HG03354 (cell line): ENCODE measurements at regions not wholly inside any gene's neighbourhood (a gene's known extent, or its start where the extent isn't known, plus 50 kb on each side); places are given as distances from the start of the nearest gene placed in this dataset.

ENCODE experiments used
- ATAC-seq: cut with Tn5 transposase; IDR thresholded peaks from one replicate; pipeline ENCODE4 v1.9.1; 2021; ENCODE audit warnings: mild to moderate bottlenecking; ENCODE audit not compliant: unreplicated experiment, poor library complexity, severe bottlenecking

DNA sequence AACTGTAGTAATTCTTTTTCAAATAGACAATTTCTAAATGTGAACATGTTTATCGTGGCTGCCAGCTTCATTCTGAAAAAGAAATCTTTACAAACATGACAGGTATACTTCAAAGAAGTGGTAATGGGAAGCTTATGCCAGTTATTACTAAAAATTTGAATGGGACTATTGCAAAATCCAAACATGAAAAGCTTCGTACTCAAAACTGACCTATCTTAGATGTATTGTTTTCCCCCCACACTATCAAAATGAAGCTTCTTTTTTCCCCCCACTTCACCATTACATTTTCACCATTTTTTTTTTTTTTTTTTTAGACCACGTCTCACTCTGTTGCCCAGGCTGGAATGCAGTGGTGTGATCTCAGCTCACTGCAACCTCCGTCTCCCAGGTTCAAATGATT, 50.4 kb upstream of the SERTAD2 start:
- ATAC-seq = no peak

DNA sequence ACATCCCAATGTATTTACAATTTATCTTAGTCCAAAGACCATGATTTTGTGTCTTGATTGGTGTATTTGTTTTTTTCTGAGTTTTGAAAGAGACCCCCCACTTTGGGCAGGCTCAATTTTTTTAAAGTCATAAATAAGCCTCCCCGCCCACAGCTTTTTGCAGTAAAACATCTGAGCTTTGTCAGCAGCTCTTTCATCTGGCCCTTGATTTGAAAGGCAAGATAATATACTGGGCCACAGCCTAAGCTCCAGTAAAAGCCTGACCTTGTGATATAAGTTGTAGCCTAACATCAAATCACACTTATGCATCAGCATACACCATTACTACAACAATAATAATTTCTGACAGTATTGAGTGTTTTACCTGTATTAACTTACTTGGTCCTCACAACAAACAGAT, 51.3 kb upstream of the SERTAD2 start:
- no peak for ATAC-seq

DNA sequence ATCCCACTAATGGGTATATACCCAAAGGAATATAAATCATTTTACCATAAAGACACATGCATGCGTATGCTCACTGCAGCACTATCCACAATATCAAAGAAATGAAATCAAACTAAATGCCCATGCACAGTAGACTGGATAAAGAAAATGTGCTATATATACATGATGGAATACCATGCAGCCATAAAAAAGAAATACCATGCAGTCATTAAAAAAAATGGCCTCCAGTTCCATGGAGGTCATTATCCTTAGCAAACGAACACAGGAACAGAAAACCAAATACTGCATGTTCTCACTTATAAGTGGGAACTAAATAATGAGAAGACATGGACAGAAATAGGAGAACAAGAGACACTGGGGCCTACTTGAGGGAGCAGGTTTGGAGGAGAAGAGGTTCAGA, 53.6 kb upstream of the SERTAD2 start:
- ATAC-seq = no peak

DNA sequence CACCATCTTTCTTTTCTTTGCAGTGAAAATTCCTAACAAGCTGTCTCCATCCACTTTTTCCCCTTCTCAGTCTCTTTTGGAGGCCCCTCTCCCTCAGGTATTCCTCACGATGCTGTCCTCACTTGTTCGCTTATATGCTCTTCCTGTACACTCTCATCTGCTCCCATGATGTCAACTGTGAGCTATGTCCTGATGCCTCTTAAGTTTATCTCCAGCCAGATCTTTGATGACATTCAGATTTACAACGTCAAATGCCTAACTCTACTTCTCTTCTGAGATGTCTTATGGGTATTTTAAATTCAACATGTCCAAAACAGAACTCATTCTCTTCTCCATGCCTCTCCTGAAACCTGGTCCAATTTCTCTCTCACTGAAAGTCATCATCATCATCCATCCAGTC, 55.1 kb upstream of the SERTAD2 start:
- no peak for ATAC-seq

DNA sequence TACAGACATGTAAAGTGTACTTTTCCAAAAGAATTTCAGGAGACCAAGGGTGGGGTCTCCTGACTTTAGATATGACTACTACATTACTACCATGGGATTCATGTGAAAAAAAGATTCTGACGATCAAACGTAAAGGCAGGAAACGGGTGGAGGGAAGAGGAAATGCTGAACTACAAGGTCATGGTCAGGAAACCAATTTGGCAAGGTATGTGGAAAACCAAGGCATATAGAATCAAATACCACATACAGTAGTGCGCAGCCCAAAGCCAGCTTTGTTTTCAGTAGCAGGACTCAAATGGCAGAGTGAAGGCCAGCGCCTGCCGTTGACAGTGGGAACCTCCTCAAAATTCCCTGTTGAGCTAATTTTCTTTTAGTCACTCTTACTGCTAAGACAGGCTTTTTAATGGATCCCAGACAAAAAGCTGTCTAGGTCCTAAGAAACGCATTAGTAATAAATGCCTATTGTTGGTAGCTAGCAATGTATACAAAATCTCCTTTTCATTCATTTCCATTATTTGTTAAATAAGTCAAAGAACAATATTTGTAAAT, 57.6 kb upstream of the SERTAD2 start:
- no peak for ATAC-seq

DNA sequence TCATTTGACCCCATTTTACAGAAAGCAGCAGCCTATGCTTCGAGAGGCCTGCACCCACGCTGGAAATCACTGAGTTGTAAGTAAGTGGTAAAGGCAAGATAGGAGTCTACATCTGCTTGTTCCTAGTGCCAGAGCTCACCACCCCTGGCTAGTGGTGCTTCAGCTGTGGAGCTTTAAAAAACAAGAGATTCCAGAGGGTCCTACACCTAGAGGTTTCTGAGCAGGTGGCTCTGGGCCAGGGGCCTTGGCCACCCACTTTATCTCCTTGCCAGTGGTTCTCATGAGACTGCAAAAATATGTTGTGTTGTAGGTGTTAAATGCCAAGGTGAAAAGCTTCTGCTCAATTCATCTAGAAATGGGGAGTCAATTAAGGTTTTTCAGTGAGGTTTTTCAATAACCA, 60.0 kb upstream of the SERTAD2 start:
- ATAC-seq = no peak

DNA sequence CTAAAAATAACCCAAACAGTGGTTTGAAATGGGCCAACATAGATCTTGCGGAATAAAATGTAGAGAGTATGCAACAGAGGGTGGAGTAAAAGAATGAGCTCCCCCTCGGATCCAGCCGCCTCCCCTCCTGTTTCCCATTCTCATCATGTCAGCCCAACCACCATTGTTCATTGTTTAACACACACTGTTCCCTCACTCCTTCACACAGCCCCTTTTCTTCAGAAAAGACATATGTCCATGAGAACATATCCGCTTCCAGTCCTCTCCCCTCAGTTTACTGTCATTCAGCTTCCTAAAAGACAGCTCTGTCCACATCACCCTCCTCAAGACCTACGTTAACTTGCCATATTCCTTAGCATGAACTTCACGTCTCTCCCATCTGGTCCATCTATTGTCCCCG, 62.9 kb upstream of the SERTAD2 start:
- no peak for ATAC-seq

DNA sequence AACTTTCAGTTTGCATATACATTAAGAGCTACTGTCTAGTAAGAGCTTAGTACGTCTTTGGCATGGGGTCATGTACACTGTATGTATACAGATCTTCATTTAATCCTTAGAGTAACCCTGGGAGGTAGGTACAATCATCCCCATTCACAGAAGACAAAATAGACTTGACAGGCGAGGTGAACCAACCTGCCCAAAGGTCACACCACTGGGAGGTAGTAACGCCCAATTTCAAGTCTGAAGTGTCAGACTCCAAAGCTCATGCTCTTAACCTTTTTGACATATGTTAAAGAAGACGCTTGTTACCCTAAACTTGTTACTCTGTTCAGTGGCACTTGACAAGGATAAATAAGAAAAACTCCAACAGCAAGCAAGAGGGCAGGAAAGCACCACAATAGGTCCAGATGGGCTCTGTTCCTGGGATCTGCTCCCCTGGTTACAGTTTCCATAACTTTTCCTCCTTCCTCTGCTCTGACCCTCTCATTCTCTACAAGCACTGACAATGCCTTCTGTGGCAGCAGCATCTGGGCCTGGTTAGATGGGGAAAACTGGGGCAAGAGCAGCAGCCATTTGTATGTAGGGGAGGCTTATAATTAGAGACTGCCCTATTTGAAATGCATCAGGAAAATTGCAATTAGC, 64.7 kb upstream of the SERTAD2 start:
- ATAC-seq = no peak

DNA sequence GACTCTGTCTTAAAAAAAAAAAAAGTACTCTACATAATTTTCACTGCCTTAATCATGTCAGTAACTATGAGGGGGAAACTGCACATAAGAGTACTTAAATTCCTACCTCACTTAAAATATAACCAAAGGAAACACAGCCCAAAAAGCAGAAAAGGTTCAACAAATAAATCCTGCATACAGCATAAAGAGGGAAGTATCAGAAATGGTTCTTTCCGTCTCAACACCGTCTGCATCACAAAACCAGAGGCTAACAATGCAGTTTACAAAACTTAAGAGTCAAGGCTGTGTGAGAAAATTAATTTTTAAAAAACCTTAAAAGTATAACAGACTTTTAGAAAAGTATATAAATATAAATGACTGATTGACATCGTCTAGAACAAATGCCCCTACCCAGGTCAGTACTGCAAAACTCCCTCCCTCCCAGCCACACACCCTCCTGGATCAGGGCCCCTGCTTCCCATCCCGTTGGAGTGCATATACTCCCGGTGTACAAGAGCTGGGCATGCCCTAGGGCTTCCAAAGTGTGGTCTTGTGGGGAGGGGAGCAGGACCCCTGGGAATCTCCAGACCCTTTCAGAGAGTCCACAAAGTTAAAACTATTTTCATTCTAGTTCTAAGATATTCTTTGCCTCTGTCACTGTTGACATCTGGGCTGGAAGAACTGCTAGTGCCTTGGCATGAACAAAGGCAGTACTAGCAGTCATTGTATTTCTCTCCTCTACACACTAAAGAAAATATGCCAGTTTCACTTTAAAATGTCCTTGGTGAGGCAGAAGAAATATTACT, 67.0 kb upstream of the SERTAD2 start:
- no peak for ATAC-seq

DNA sequence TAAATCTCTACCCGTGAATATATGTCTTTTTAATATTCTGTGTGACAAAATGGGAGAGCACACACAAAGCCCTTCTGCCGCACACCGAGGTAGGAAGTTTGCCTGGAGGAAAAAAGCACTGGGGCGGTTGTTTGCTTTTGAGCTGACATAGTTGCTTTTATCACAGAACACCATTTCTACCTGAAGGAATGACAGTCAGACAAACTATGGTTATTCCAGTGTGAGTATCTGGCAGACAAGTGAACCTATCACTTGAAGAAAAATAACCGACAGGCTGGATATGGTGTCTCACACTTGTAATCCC, 67.6 kb upstream of the SERTAD2 start:
- no peak for ATAC-seq

DNA sequence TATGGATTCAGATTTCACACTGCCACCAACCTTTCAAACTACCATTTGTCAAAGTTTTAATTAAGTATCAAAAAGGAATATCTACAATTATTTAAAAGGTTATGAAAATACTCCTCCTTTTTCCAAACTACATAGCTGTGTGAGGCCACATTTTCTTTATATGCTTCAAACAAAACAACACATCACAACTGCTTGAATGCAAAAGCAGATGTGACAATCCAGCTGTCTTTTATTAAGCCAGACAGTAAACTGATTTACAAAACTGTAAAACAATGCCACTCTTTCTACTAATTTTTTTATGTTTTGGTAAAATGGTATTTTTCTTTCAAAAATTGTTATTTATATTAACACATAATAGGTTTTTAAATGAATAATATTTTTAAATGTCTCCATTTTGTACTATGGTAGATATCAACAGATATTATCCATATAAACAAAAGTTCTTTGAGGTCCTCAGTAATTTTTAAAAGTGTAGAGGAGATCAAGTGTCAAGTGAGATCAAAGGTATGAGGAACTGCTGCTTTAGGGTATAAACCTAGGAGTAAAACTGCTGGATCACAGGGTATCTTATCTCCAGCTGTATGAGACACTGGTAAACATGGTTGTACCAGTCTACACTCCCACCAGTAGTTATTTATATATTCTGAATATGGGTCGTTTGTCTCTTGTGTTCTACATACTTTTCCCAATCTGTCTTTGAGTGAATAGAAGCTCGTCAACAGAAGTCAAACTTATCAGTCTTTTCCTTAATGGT, 68.8 kb upstream of the SERTAD2 start:
- no peak for ATAC-seq

DNA sequence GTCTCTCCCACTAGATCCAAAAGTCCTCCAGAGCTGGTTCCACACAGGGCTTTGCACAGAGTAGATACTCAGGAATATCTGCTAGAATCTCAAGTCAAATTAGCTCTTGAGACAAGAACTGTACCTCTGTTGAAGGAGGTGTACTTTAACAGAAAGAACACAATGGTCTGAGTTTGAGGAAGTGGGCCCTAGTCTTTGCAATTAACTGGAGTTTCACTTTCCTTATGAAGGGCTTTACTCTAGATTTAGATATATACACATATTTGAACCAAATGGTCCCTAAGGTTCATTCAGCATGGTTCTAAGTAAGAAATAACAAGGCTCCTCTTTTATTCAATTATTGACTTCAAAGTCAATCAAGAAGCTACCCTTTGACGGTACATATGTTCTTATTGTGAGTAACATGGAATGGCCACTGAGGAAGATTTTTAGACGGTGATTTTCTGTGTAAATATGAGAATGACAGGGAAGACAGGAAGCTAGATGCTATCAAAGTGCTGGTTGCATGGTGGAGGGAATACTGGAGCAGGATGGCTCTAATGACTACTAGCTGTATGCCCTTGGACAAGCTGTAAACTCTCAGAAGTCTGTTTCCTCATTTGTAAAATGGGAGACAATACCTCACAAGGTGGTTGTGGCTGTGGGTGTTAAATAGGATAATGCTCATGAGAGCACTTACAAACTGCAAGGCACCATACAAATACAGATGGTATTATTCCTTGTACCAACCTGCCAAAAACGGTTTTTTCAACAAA, 73.5 kb upstream of the SERTAD2 start:
- peak; percentile 92 for ATAC-seq

DNA sequence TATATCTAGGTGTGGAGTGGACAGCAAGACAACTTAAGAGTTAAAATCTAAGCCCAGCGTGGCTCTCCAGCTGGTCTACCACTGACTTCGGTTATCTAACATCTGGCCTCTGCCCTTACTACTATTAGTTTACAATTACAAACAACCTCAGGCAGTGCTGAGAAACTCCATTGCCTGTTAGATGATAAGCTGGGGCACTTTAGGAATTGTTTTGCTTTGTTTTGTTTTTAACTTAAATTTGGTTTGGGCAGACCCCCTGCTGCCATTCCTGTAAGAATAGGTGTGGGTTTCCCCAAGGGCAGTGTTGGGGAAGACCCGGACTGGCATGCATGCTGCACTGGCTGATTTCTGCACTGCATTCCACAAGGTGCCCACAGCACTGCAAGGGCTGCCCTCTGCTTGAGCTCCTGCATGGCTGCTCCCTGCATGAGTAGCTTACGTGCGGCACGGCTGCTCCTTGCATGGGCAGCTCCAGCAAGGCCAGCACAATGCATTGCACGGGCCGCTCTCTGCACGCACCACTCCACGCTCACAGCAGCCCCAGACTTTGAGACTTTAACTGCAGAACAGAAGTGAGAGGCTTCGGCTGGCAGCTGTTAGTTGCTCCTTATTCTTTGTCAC, 74.2 kb upstream of the SERTAD2 start:
- no peak for ATAC-seq

DNA sequence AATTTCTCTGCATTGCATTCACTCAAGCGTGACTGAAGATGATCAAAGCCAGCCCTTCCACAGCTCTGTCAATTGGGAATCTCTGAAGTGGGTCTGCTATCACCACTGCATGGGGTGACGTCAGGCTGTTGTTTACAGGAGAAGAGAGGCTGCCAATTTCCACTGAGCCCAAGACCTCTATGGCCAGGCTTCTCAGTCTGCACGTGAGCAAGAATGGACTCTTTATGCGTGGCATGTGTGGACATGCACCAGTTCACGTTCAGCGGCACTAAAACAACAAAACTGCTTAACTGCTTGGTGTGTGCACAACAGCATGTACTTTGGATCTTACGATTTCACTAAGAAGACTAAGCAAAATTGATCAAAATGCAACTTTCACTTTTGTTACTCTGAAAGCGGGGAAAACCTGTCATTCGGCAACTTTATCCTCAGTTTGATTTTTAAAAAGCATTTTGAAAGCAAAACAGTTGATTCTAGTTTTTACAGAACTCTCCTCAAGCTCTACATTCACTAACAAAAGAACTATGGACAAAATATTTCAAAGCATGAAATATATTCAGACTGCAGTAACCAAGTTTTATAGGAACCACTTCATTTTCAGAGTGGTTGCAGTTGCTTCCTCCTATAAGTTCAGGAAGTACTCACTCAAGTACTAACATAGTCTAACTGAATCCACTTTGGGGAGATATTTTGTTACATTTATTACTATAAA, 77.0 kb upstream of the SERTAD2 start:
- ATAC-seq = peak; percentile 18

DNA sequence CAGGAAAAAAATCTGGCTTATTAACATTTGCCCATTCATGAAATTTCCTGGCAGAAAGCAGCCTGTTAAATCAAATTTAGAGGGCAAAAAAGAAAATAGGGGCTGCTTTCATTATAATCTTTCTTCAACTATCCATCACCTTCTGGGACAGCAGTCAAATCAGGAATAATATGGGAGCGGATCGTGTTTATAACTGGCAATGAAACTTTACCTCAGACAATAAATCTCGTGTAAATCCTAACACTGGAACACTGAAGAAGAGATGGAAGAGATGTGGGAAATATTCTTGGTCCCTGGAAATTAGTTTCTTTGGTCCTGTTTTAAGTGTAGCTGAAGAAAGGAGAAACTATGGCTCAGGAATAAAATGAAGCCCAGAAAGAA, 77.5 kb upstream of the SERTAD2 start:
- no peak for ATAC-seq

DNA sequence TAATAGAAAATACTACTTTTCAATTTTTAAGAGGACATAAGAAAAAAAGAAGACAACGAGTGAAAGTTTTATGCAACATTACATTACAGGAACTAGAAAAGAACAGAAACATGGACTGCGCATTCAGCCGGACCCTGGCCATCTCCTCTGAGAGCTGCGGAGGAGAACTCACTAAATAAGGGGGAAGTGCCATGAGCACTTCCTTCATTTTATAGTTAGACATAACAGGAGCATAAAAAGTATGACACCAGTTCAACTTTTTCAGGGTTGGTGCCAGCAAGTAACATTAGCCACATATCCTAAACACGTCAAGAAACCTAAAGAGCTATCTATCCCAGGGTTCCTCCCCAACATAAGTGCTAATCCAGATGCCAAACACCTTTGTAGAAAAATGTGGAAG, 78.0 kb upstream of the SERTAD2 start:
- no peak for ATAC-seq

DNA sequence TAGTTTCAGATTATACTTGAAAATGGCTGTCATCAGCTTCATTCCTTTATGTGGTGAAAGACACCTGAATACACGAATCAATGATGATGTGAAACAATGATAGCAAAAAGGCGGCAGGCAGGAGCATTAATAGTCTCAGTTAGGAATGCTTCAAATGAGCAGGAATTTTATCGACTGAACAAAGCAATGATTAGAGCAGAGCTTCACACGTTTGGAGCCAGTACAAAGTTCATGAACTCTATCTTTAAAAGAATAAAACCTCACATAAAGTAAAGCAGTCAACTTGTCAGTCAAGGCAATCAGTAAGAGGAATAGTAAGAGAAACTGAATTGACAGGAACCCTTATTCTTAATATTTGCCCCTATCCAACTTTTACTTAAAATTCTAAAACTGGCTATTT, 78.4 kb upstream of the SERTAD2 start:
- ATAC-seq = no peak

DNA sequence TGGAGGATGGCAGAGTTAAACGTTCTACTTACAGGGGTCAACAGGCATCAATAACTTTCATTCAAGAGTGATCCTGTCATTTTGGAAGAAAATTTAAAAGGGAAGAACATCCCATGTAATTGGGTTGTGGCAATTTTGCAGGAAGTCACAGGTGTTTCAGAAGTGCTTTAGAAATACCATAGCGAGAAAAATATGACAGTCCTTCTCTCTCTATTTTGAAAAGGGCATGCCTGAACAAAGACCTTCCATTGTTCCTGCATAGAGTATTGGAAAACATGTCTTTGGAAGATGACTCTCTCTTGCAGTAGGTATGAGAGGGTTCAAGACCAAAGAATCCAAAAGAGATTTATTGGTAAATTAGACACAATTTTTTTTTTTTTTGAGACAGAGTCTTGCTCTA, 81.8 kb upstream of the SERTAD2 start:
- ATAC-seq = no peak

DNA sequence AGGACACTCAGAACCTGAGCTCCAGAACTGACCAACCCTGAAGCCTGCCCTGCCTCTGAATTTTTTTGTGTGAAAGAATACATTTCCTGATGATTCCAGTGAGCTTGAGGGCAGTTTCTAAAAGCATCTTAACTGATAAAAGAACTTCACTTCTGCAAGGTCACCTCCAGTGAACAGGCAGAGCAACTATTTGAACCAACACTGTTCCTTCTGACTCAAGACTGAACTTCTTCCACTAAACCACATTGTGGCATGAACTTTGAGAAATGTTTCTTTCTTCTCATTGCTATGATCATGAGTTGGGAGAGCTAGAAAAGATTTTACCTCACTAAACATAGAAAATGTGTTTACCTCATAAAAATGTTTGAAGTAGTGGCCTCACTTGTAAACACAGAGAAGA, 83.8 kb upstream of the SERTAD2 start:
- ATAC-seq = peak; percentile 57
